Stimulated activated CD4-positive, alpha-beta T cell treated with anti-CD3 and anti-CD28 coated beads, Interleukin-2, amount 100 ng/mL, for 24 hours (primary cell): ENCODE measurements at regions not wholly inside any gene's neighbourhood (a gene's known extent, or its start where the extent isn't known, plus 50 kb on each side); places are given as distances from the start of the nearest gene placed in this dataset.

ENCODE experiments used
- DNase-seq, 2 donors: peaks; one replicate each; pipeline ENCODE4 v3.0.0-alpha.2; 2020

- DNase-seq, result no peak
Measured at GRCh38 chr4:159445692-159446091, 342.8 kb downstream of the RAPGEF2 start.

GRCh38 chr4:159446266-159446976 lies 343.5 kb downstream of the RAPGEF2 start:
- peak; percentile 19 for DNase-seq

- DNase-seq, result no peak
Measured at GRCh38 chr4:159447296-159447695, 344.4 kb downstream of the RAPGEF2 start.

- no peak for DNase-seq
Measured at GRCh38 chr4:159451006-159451405, 348.1 kb downstream of the RAPGEF2 start.

GRCh38 chr4:159455675-159456237 lies 352.9 kb downstream of the RAPGEF2 start:
- no peak for DNase-seq

- DNase-seq, result no peak
Measured at GRCh38 chr4:159460371-159460770, 357.5 kb downstream of the RAPGEF2 start.

- no peak for DNase-seq
Measured at GRCh38 chr4:159463235-159463634, 360.4 kb downstream of the RAPGEF2 start.

- DNase-seq, result no peak
Measured at GRCh38 chr4:159464302-159464701, 361.4 kb downstream of the RAPGEF2 start.

GRCh38 chr4:159476886-159477285 lies 374.0 kb downstream of the RAPGEF2 start:
- no peak for DNase-seq

GRCh38 chr4:159480826-159481225 lies 377.9 kb downstream of the RAPGEF2 start:
- no peak for DNase-seq

GRCh38 chr4:159481936-159482335 lies 379.1 kb downstream of the RAPGEF2 start:
- no peak for DNase-seq

- DNase-seq, result no peak
Measured at GRCh38 chr4:159483110-159483781, 380.4 kb downstream of the RAPGEF2 start.

GRCh38 chr4:159483782-159484741 lies 381.2 kb downstream of the RAPGEF2 start:
- no peak for DNase-seq

GRCh38 chr4:159484864-159485263 lies 382.0 kb downstream of the RAPGEF2 start:
- no peak for DNase-seq

- peak in 1 of 2 donors; percentile 9 for DNase-seq
Measured at GRCh38 chr4:159487284-159487747, 384.4 kb downstream of the RAPGEF2 start.

GRCh38 chr4:159489646-159490045 lies 386.8 kb downstream of the RAPGEF2 start:
- no peak for DNase-seq

- DNase-seq, result no peak
Measured at GRCh38 chr4:159495515-159496236, 392.8 kb downstream of the RAPGEF2 start.

- no peak for DNase-seq
Measured at GRCh38 chr4:159496248-159496647, 393.4 kb downstream of the RAPGEF2 start.

- no peak for DNase-seq
Measured at GRCh38 chr4:159497936-159498335, 395.1 kb downstream of the RAPGEF2 start.

- no peak for DNase-seq
Measured at GRCh38 chr4:159498446-159499115, 395.7 kb downstream of the RAPGEF2 start.

GRCh38 chr4:159500861-159501260 lies 398.0 kb downstream of the RAPGEF2 start:
- DNase-seq, result no peak
